GM10248 (cell line): ENCODE measurements at regions not wholly inside any gene's neighbourhood (a gene's known extent, or its start where the extent isn't known, plus 50 kb on each side); places are given as distances from the start of the nearest gene placed in this dataset.

ENCODE experiments used
- CTCF ChIA-PET: fragments of 300-600 bp; sonication (Branson Sonifier 250); formaldehyde crosslinking; extraction: SDS; loops from one replicate; lab custom pipeline; 2021; ENCODE audit warnings: antibody characterized with exemption; lab: Yijun Ruan, JAX
- POLR2A ChIA-PET: fragments of 350-650 bp; sonication (Branson Sonifier 250); formaldehyde crosslinking; extraction: SDS; loops from one replicate; lab custom pipeline; 2020; ENCODE audit warnings: antibody characterized with exemption; lab: Yijun Ruan, JAX
- DNase-seq: peaks from one replicate; pipeline ENCODE4 v3.0.0; 2012; ENCODE audit errors: extremely low spot score
- CTCF ChIP-seq: IDR thresholded peaks from 2 replicates; pipeline ENCODE4 v1.5.1; 2012; ENCODE audit warnings: mild to moderate bottlenecking, low read depth; ENCODE audit errors: extremely low read depth, missing control alignments, control extremely low read depth

GRCh38 chr4:60794372-60794771 is 405.8 kb upstream of the ADGRL3 start:
- no peak for TF ChIP-seq CTCF
- no peak for DNase-seq
- POLR2A ChIA-PET = no interaction called here
- CTCF ChIA-PET = interaction anchor here (1.5 to 1.9 kb wide), 3 partner anchors 9 to 22 kb away, joined by 4 read pairs; no protein-coding TSS in a partner anchor

- ChIA-PET CTCF (no interaction called here), POLR2A (no interaction called here)
- no peak for DNase-seq
- no peak for TF ChIP-seq CTCF
Measured at GRCh38 chr4:60799214-60799613, 400.9 kb upstream of the ADGRL3 start.

GRCh38 chr4:60800701-60801100 is 399.4 kb upstream of the ADGRL3 start:
- CTCF ChIA-PET = no interaction called here
- POLR2A ChIA-PET = no interaction called here
- no peak for TF ChIP-seq CTCF
- DNase-seq = no peak

- TF ChIP-seq CTCF = peak; percentile 44
- DNase-seq = peak; percentile 4
- CTCF ChIA-PET = interaction anchor here (0.7 to 0.8 kb wide), 2 partner anchors 17 to 1838 kb away, joined by 3 read pairs; no protein-coding TSS in a partner anchor
- POLR2A ChIA-PET = no interaction called here
Measured at GRCh38 chr4:60805500-60806313, 394.4 kb upstream of the ADGRL3 start.

- ChIA-PET POLR2A (no interaction called here), CTCF (interaction anchor here (1.4 kb wide), 1 partner anchor 24 kb away, joined by 3 read pairs; no protein-coding TSS in a partner anchor)
- TF ChIP-seq CTCF = no peak
- DNase-seq = no peak
Measured at GRCh38 chr4:60808726-60809485, 391.2 kb upstream of the ADGRL3 start.

- ChIA-PET POLR2A (no interaction called here), CTCF (interaction anchor here (1.4 kb wide), 1 partner anchor 24 kb away, joined by 3 read pairs; no protein-coding TSS in a partner anchor)
- TF ChIP-seq CTCF = no peak
- no peak for DNase-seq
Measured at GRCh38 chr4:60809486-60809800, 390.7 kb upstream of the ADGRL3 start.
